ENCODE measurements at regions not wholly inside any gene's neighbourhood (a gene's known extent, or its start where the extent isn't known, plus 50 kb on each side); places are given as distances from the start of the nearest gene placed in this dataset.
"Not testable (repeated sequence)": the region's sequence is repeated elsewhere in the genome, so short reads cannot be mapped to it uniquely, and the experiment has no call there.

- DNase-seq (ENCODE audit: low spot score), result no peak
Measured at GRCh38 chr15:61336026-61336638, 107.0 kb upstream of the RORA start.

GRCh38 chr15:61334714-61335113 lies 105.6 kb upstream of the RORA start:
- not testable (repeated sequence) for DNase-seq (ENCODE audit: low spot score)

- no peak for DNase-seq (ENCODE audit: low spot score)
Measured at GRCh38 chr15:61331019-61331418, 101.9 kb upstream of the RORA start.

- DNase-seq (ENCODE audit: low spot score), result no peak
Measured at GRCh38 chr15:61327019-61327631, 98.0 kb upstream of the RORA start.

GRCh38 chr15:61319892-61320291 lies 90.8 kb upstream of the RORA start:
- no peak for DNase-seq (ENCODE audit: low spot score)

- DNase-seq (ENCODE audit: low spot score), result no peak
Measured at GRCh38 chr15:61318802-61319525, 89.9 kb upstream of the RORA start.

GRCh38 chr15:61318301-61318700 lies 89.2 kb upstream of the RORA start:
- DNase-seq (ENCODE audit: low spot score), result no peak

- DNase-seq (ENCODE audit: low spot score), result no peak
Measured at GRCh38 chr15:61315471-61315870, 86.4 kb upstream of the RORA start.

GRCh38 chr15:61314427-61314826 lies 85.3 kb upstream of the RORA start:
- no peak for DNase-seq (ENCODE audit: low spot score)

GRCh38 chr15:61309617-61310016 lies 80.5 kb upstream of the RORA start:
- no peak for DNase-seq (ENCODE audit: low spot score)

- DNase-seq (ENCODE audit: low spot score), result no peak
Measured at GRCh38 chr15:61309031-61309511, 80.0 kb upstream of the RORA start.

GRCh38 chr15:61308437-61308836 lies 79.3 kb upstream of the RORA start:
- DNase-seq (ENCODE audit: low spot score), result no peak

GRCh38 chr15:61307474-61307873 lies 78.4 kb upstream of the RORA start:
- DNase-seq (ENCODE audit: low spot score), result no peak

- no peak for DNase-seq (ENCODE audit: low spot score)
Measured at GRCh38 chr15:61301701-61302100, 72.6 kb upstream of the RORA start.

- DNase-seq (ENCODE audit: low spot score), result no peak
Measured at GRCh38 chr15:61299075-61299763, 70.1 kb upstream of the RORA start.

GRCh38 chr15:61295239-61295638 lies 66.1 kb upstream of the RORA start:
- no peak for DNase-seq (ENCODE audit: low spot score)

GRCh38 chr15:61282661-61283060 lies 53.6 kb upstream of the RORA start:
- no peak for DNase-seq (ENCODE audit: low spot score)

GRCh38 chr15:61281328-61281727 lies 52.2 kb upstream of the RORA start:
- DNase-seq (ENCODE audit: low spot score), result no peak

Data from cerebellar cortex (tissue), 1 donor.